H1 (cell line): ENCODE measurements at regions not wholly inside any gene's neighbourhood (a gene's known extent, or its start where the extent isn't known, plus 50 kb on each side); places are given as distances from the start of the nearest gene placed in this dataset.

Source experiments
- CTCF ChIA-PET: fragments of 300-600 bp; sonication (Branson Sonifier 250); formaldehyde crosslinking; loops from one replicate; lab custom pipeline; 2021; ENCODE audit not compliant: partially characterized antibody; lab: Charles Lee
- POLR2A ChIA-PET: fragments of 300-600 bp; sonication (Branson Sonifier 250); formaldehyde crosslinking; loops from one replicate; lab custom pipeline; 2021; ENCODE audit warnings: inconsistent platforms; ENCODE audit not compliant: partially characterized antibody; lab: Charles Lee
- DNase-seq, 2 experiments: peaks; one replicate each; pipeline versions ENCODE4 v3.0.0 to v3.0.0-alpha.2; 2010 to 2022; ENCODE audit warnings: low spot score in 2 of 2, low read depth in 1 of 2, mixed read lengths in 1 of 2
- FAIRE-seq: peaks from 2 replicates; lab custom pipeline; 2011; peaks lifted over from hg19 to GRCh38; lab: Jason Lieb, UNC
- H2AFZ ChIP-seq: 2 replicates; pipeline ENCODE4 v1.8.1; 2012; ENCODE audit warnings: low read length, inconsistent platforms
- H2AK5ac ChIP-seq: 2 replicates; pipeline ENCODE4 v1.6.1; 2013; ENCODE audit warnings: low read depth, low read length
- H2BK120ac ChIP-seq: replicated peaks from 2 replicates; pipeline ENCODE3; 2013; ENCODE audit warnings: low read depth, low read length, inconsistent platforms
- H2BK12ac ChIP-seq: 2 replicates; pipeline ENCODE4 v1.6.1; 2013; ENCODE audit warnings: low read depth, low read length
- H2BK15ac ChIP-seq: 2 replicates; pipeline ENCODE4 v1.6.1; 2013; ENCODE audit warnings: low read length
- H2BK20ac ChIP-seq: 2 replicates; pipeline ENCODE4 v1.6.1; 2013; ENCODE audit warnings: low read length
- H2BK5ac ChIP-seq: 2 replicates; pipeline ENCODE4 v1.6.1; 2013; ENCODE audit warnings: low read depth, low read length
- H3K14ac ChIP-seq: 2 replicates; pipeline ENCODE4 v1.6.1; 2013; ENCODE audit warnings: inconsistent platforms; ENCODE audit not compliant: insufficient read length
- H3K18ac ChIP-seq: 2 replicates; pipeline ENCODE4 v1.6.1; 2013; ENCODE audit warnings: low read length; ENCODE audit errors: extremely low read depth
- H3K23ac ChIP-seq: 2 replicates; pipeline ENCODE4 v1.6.1; 2013; ENCODE audit warnings: inconsistent platforms; ENCODE audit not compliant: insufficient read length
- H3K23me2 ChIP-seq: 2 replicates; pipeline ENCODE4 v1.6.1; 2013; ENCODE audit warnings: low read depth, low read length
- H3K27ac ChIP-seq: 2 replicates; pipeline ENCODE4 v1.6.1; 2011; ENCODE audit warnings: low read depth, low read length, inconsistent platforms
- H3K27me3 ChIP-seq, 4 experiments: replicated peaks in 1 of 4; 1 replicate in 1 of 4; 2 replicates in 3 of 4; pipeline versions ENCODE4 v1.6.1 to v1.8.1; 2011 to 2013; ENCODE audit warnings: low read length in 3 of 4, mild to moderate bottlenecking in 3 of 4, inconsistent platforms in 2 of 4, mixed read lengths in 2 of 4, moderate library complexity in 1 of 4; ENCODE audit not compliant: control insufficient read depth in 3 of 4, insufficient read depth in 3 of 4; ENCODE audit errors: extremely low read depth in 1 of 4
- H3K36me3 ChIP-seq, 4 experiments: 2 replicates each; pipeline versions ENCODE4 v1.6.1 to v1.8.1; 2011 to 2013; ENCODE audit warnings: mild to moderate bottlenecking in 4 of 4, low read length in 3 of 4, moderate library complexity in 2 of 4, control low read depth in 1 of 4, inconsistent platforms in 1 of 4; ENCODE audit not compliant: insufficient read depth in 4 of 4, control insufficient read depth in 2 of 4
- H3K4ac ChIP-seq: replicated peaks from 2 replicates; pipeline ENCODE3; 2013; ENCODE audit warnings: low read length, low read depth, mixed read lengths, inconsistent platforms; ENCODE audit not compliant: insufficient read length
- H3K4me1 ChIP-seq, 4 experiments: replicated peaks in 1 of 4; 1 replicate in 1 of 4; 2 replicates in 3 of 4; pipeline versions ENCODE4 v1.6.1 to v1.8.1; 2011 to 2013; ENCODE audit warnings: low read length in 3 of 4, inconsistent platforms in 2 of 4, mixed read lengths in 1 of 4; ENCODE audit not compliant: insufficient read depth in 4 of 4, control insufficient read depth in 3 of 4
- H3K4me2 ChIP-seq, 2 experiments: 2 replicates each; pipeline versions ENCODE4 v1.6.1 to v1.8.1; 2011 to 2013; ENCODE audit warnings: low read depth in 2 of 2, low read length in 2 of 2, control low read depth in 1 of 2, inconsistent platforms in 1 of 2, mild to moderate bottlenecking in 1 of 2; ENCODE audit not compliant: insufficient read depth in 1 of 2
- H3K4me3 ChIP-seq, 4 experiments: fragments of 200-600, 300-600 bp in 1 of 4; sonication (generic), shearing (Covaris generic), sonication (Bioruptor Twin) in 1 of 4; 2 replicates each; pipeline versions ENCODE4 v1.5.1 to v1.8.1; 2011 to 2016; ENCODE audit warnings: low read length in 4 of 4, low read depth in 3 of 4, control low read depth in 2 of 4, inconsistent platforms in 2 of 4, mild to moderate bottlenecking in 2 of 4, mixed read lengths in 1 of 4, moderate library complexity in 1 of 4; ENCODE audit not compliant: insufficient read depth in 2 of 4; ENCODE audit errors: extremely low read depth in 1 of 4
- H3K56ac ChIP-seq: replicated peaks from 2 replicates; pipeline ENCODE3; 2013; ENCODE audit warnings: low read depth, mild to moderate bottlenecking, mixed read lengths, low read length, inconsistent platforms; ENCODE audit not compliant: insufficient read length
- H3K79me1 ChIP-seq: 2 replicates; pipeline ENCODE4 v1.6.1; 2013; ENCODE audit warnings: low read depth, low read length, control low read depth
- H3K79me2 ChIP-seq, 2 experiments: 2 replicates each; pipeline versions ENCODE4 v1.6.1 to v1.8.1; 2012 to 2013; ENCODE audit warnings: low read length in 2 of 2, mild to moderate bottlenecking in 2 of 2, inconsistent platforms in 1 of 2; ENCODE audit not compliant: insufficient read depth in 2 of 2, control insufficient read depth in 1 of 2
- H3K9ac ChIP-seq, 4 experiments: replicated peaks in 1 of 4; 1 replicate in 1 of 4; 2 replicates in 3 of 4; pipeline versions ENCODE4 v1.6.1 to v1.8.1; 2011 to 2013; ENCODE audit warnings: low read depth in 3 of 4, low read length in 3 of 4, control low read depth in 2 of 4, mild to moderate bottlenecking in 2 of 4, moderate library complexity in 2 of 4, inconsistent platforms in 1 of 4; ENCODE audit errors: extremely low read depth in 1 of 4
- H3K9me3 ChIP-seq, 2 experiments: 2 replicates each; pipeline versions ENCODE4 v1.6.1 to v1.8.1; 2012 to 2013; ENCODE audit warnings: mild to moderate bottlenecking in 2 of 2, moderate library complexity in 2 of 2, control low read depth in 1 of 2, inconsistent platforms in 1 of 2, low read depth in 1 of 2, low read length in 1 of 2, mixed read lengths in 1 of 2; ENCODE audit not compliant: insufficient read depth in 2 of 2
- H4K20me1 ChIP-seq, 2 experiments: replicated peaks in 1 of 2; 2 replicates each; pipeline versions ENCODE3 to v1.8.1; 2011 to 2013; ENCODE audit warnings: inconsistent platforms in 2 of 2, low read length in 2 of 2, mild to moderate bottlenecking in 1 of 2; ENCODE audit not compliant: insufficient read depth in 2 of 2, control insufficient read depth in 1 of 2
- H4K5ac ChIP-seq: 2 replicates; pipeline ENCODE4 v1.6.1; 2013; ENCODE audit warnings: low read length, low read depth, mixed read lengths, inconsistent platforms; ENCODE audit not compliant: insufficient read length
- H4K8ac ChIP-seq: 2 replicates; pipeline ENCODE4 v1.8.0; 2013; ENCODE audit warnings: mild to moderate bottlenecking, moderate library complexity, low read length, inconsistent platforms; ENCODE audit not compliant: insufficient read depth; ENCODE audit errors: extremely low read depth
- H4K91ac ChIP-seq: replicated peaks from 2 replicates; pipeline ENCODE3; 2013; ENCODE audit warnings: low read length, mixed read lengths, inconsistent platforms; ENCODE audit not compliant: insufficient read length
- EGR1 ChIP-seq: IDR thresholded peaks from 2 replicates; pipeline ENCODE4 v1.6.1; 2011; ENCODE audit warnings: low read depth, low read length, borderline replicate concordance
- JUND ChIP-seq: IDR thresholded peaks from 2 replicates; pipeline ENCODE4 v1.6.1; 2011; ENCODE audit warnings: mild to moderate bottlenecking, improper control_type of control experiment, low read length
- POU5F1 ChIP-seq: IDR thresholded peaks from 2 replicates; pipeline ENCODE4 v1.6.1; 2011; ENCODE audit warnings: low read depth, mild to moderate bottlenecking, low read length, moderate library complexity
- RAD21 ChIP-seq, 2 experiments: IDR thresholded peaks in 1 of 2; conservative IDR thresholded peaks in 1 of 2; 2 replicates each; pipeline ENCODE4 v1.6.1; 2011; ENCODE audit warnings: low read depth in 2 of 2, low read length in 2 of 2, improper control_type of control experiment in 1 of 2, inconsistent platforms in 1 of 2, mild to moderate bottlenecking in 1 of 2, moderate library complexity in 1 of 2
- RNF2 ChIP-seq: fragments of 200-900, 300-1000 bp; sonication (generic); IDR thresholded peaks from 2 replicates; pipeline ENCODE4 v1.7.1; 2016; ENCODE audit warnings: borderline replicate concordance, low read depth, mild to moderate bottlenecking, antibody characterized with exemption, low read length; ENCODE audit not compliant: poor library complexity, severe bottlenecking; ENCODE audit errors: missing control alignments
- TEAD4 ChIP-seq: IDR thresholded peaks from 2 replicates; pipeline ENCODE4 v1.6.1; 2012; ENCODE audit warnings: low read depth, low read length, inconsistent platforms, mixed read lengths
- WGBS, 2 experiments: shearing (Covaris generic) in 1 of 2; methylation state at CpG; one replicate each; pipeline versions ENCODE4 v1.1.6 to v1.1.7; 2013 to 2015; ENCODE audit warnings: low lambda C conversion rate in 2 of 2, mixed read lengths in 2 of 2, inconsistent platforms in 1 of 2, low coverage in 1 of 2, missing lambda C conversion rate in 1 of 2; ENCODE audit not compliant: insufficient replicate concordance in 2 of 2, insufficient coverage in 1 of 2, insufficient read length in 1 of 2; ENCODE audit errors: extremely low coverage in 1 of 2, missing lambda C conversion rate in 1 of 2; 5-methylcytosine and 5-hydroxymethylcytosine counted together

DNA sequence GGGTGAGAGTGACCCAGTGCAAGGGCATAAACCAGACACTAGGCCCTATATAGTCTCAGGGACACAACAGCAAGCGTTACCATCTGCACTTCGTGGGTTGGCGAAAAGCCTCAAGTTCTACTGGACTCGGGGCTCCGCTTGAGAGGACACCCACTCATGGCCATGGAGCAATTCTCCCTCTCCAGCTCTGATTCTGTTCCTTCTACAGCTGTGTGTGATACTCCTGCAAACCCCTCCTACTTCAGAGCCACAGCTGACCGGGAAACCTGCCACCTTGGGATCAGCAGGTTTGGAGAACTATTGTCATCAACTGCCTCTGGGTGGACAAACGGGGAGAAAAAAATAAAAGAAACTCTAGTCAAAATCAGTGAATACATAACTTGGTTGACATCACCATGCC lies 306.9 kb downstream of the FGFR2 start:
- H3K56ac ChIP-seq: no peak overlapping the region
- H4K5ac ChIP-seq: no peak overlapping the region
- peak overlapping the region; percentile 73 for H3K18ac ChIP-seq
- DNase-seq: no peak
- peak overlapping the region; percentile 40 for H3K4ac ChIP-seq
- H2BK15ac ChIP-seq: no peak overlapping the region
- H3K27ac ChIP-seq: no peak overlapping the region
- H3K36me3 ChIP-seq: no peaks in the 10 kb centered on the region; a peak in 1 of 8 replicates
- CTCF ChIA-PET: no interaction called here
- POLR2A ChIA-PET: no interaction called here
- peak overlapping the region; percentile 76; the same call in 1 of the 2 replicates for H2BK5ac ChIP-seq
- H3K14ac ChIP-seq: no peak overlapping the region
- H3K4me1 ChIP-seq: peaks cover 12 to 24% (median 20%) of the 10 kb centered on the region in 4 experiments
- no peaks in the 10 kb centered on the region for H4K20me1 ChIP-seq
- no peak overlapping the region for H4K8ac ChIP-seq
- H3K27me3 ChIP-seq: peaks cover 0 to 2% (median 0%) of the 10 kb centered on the region in 4 experiments; a peak in 2 of 7 replicates
- TF ChIP-seq RNF2: no peak
- TF ChIP-seq RAD21 (IDR thresholded peaks at IDR 0.05 in 1 of 2, conservative IDR thresholded peaks at IDR 0.05 in 1 of 2; ENCODE audit: low read depth in 2 of 2, low read length in 2 of 2): no peak
- no peak for TF ChIP-seq POU5F1
- no peak for TF ChIP-seq JUND
- no peak for TF ChIP-seq EGR1
- TF ChIP-seq TEAD4: no peak
- no peaks in the 10 kb centered on the region for H3K79me1 ChIP-seq
- no peak overlapping the region for H3K4me3 ChIP-seq
- peak overlapping the region; percentile 48 for H4K91ac ChIP-seq
- FAIRE-seq: no peak
- no peak overlapping the region for H3K9ac ChIP-seq
- no peak overlapping the region for H3K23ac ChIP-seq
- H2AK5ac ChIP-seq: no peak overlapping the region; the same call in 1 of the 2 replicates
- H2BK20ac ChIP-seq: peak overlapping the region; percentile 98
- peak overlapping the region; percentile 89 for H2BK12ac ChIP-seq
- no peaks in the 10 kb centered on the region for H3K23me2 ChIP-seq
- no peak overlapping the region for H2AFZ ChIP-seq
- H3K4me2 ChIP-seq: no peak overlapping the region
- H2BK120ac ChIP-seq: peak overlapping the region; percentile 72
- H3K79me2 ChIP-seq: no peaks in the 10 kb centered on the region
- no peaks in the 10 kb centered on the region for H3K9me3 ChIP-seq
- WGBS, 2 experiments: 95% methylated on average over 7 of the region's 7 CpGs; no CpG with 5 or more reads in 1 of the 2 experiments
